ENCODE measurements at regions not wholly inside any gene's neighbourhood (a gene's known extent, or its start where the extent isn't known, plus 50 kb on each side); places are given as distances from the start of the nearest gene placed in this dataset.

DNA sequence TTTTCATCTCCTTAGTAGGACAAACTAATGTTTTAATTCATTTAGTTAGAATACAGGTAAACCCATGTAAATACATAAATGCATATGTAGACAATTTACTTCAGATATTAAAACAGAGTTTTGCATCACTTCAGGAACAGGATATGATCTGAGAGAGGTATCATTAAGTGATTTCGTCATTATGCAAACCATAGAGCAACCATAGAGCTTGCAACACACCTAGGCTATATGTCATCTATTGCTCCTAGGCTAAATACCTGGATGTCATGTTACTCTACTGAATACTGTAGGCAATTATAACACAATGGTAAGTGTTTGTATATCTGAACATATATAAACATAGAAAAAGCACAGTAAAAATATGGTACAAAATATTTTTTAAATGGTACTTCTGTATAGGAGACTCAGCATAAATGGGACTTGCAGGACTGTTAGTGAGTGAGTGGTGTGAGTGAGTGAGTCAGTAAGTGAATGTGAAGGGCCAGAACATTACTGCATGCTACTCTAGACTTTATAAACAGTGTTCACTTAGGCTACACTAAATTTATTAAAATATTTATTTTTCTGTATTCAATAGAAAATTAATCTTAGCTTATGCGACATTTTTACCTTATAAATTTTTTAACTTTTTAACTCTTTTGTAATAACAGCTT lies 1377.5 kb upstream of the CDH9 start:
- no peaks in the 10 kb centered on the region for H4K20me1 ChIP-seq (ENCODE audit: insufficient read depth)
- no peaks in the 10 kb centered on the region for H3K79me2 ChIP-seq (ENCODE audit: insufficient read depth, low read depth)
- H3K9ac ChIP-seq = no peak overlapping the region
- H3K27ac ChIP-seq = no peak overlapping the region
- H3K4me2 ChIP-seq = no peak overlapping the region
- no peak overlapping the region for H2AFZ ChIP-seq (ENCODE audit: low read depth)
- TF ChIP-seq, protein P1, sequence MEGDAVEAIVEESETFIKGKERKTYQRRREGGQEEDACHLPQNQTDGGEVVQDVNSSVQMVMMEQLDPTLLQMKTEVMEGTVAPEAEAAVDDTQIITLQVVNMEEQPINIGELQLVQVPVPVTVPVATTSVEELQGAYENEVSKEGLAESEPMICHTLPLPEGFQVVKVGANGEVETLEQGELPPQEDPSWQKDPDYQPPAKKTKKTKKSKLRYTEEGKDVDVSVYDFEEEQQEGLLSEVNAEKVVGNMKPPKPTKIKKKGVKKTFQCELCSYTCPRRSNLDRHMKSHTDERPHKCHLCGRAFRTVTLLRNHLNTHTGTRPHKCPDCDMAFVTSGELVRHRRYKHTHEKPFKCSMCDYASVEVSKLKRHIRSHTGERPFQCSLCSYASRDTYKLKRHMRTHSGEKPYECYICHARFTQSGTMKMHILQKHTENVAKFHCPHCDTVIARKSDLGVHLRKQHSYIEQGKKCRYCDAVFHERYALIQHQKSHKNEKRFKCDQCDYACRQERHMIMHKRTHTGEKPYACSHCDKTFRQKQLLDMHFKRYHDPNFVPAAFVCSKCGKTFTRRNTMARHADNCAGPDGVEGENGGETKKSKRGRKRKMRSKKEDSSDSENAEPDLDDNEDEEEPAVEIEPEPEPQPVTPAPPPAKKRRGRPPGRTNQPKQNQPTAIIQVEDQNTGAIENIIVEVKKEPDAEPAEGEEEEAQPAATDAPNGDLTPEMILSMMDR (conservative IDR thresholded peaks at IDR 0.05; ENCODE audit: low read depth, low read length) = no peak
- H3K27me3 ChIP-seq (ENCODE audit: insufficient read depth, low read depth) = no peaks in the 10 kb centered on the region
- H3K36me3 ChIP-seq (ENCODE audit: insufficient read depth) = no peaks in the 10 kb centered on the region
- no peak overlapping the region for H3K4me3 ChIP-seq (IDR thresholded peaks at IDR 0.05; ENCODE audit: insufficient read depth, low read depth, low read length)
- H3K4me1 ChIP-seq (ENCODE audit: low read depth, poor library complexity, severe bottlenecking) = no peaks in the 10 kb centered on the region

DNA sequence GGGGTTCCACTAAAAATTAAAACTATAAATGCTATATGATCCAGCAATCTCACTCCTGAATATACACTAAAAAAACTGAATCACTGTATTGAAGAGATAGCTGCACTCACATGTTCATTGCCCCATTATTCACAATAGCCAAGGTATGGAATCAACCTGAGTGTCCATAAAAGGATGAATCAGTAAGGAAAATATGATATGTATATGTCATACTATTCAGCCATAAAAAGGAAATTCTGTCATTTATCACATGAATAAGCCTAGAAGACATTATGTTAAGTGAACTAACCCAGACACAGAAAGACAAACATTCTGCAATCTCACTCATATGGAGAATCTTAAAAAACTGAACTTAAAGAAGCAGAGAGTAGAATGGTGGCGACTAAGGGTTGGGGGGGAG lies 1376.2 kb upstream of the CDH9 start:
- H3K4me1 ChIP-seq (ENCODE audit: low read depth, poor library complexity, severe bottlenecking) = no peaks in the 10 kb centered on the region
- TF ChIP-seq, protein P1 (conservative IDR thresholded peaks at IDR 0.05; ENCODE audit: low read depth, low read length) = no peak
- no peaks in the 10 kb centered on the region for H3K27me3 ChIP-seq (ENCODE audit: insufficient read depth, low read depth)
- no peaks in the 10 kb centered on the region for H3K79me2 ChIP-seq (ENCODE audit: insufficient read depth, low read depth)
- H3K36me3 ChIP-seq (ENCODE audit: insufficient read depth) = no peaks in the 10 kb centered on the region
- no peak overlapping the region for H3K4me3 ChIP-seq (IDR thresholded peaks at IDR 0.05; ENCODE audit: insufficient read depth, low read depth, low read length)
- no peak overlapping the region for H3K9ac ChIP-seq
- H2AFZ ChIP-seq (ENCODE audit: low read depth) = no peak overlapping the region
- H3K4me2 ChIP-seq = no peak overlapping the region
- H4K20me1 ChIP-seq (ENCODE audit: insufficient read depth) = no peaks in the 10 kb centered on the region
- H3K27ac ChIP-seq = no peak overlapping the region

DNA sequence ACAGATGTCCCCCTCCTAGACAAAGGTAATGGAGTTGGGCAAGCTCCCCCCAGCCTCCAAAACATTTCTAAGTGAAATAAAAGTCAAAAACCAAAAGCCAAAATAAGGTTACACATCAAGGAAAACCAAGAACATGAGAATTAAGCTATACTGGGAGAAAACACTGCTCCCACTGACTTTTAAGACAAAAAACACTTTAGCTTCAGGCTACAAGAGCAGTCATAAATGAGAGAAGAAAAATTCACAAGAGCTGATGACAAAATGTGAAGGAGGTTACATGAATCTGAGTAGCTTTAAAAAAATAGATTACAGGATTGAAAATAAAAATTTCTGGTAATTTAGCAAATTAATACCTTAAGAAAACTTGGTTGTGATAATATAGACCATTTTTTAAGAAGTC lies 1370.3 kb upstream of the CDH9 start:
- no peaks in the 10 kb centered on the region for H3K27me3 ChIP-seq (ENCODE audit: insufficient read depth, low read depth)
- no peaks in the 10 kb centered on the region for H3K36me3 ChIP-seq (ENCODE audit: insufficient read depth)
- H3K4me1 ChIP-seq (ENCODE audit: low read depth, poor library complexity, severe bottlenecking) = no peaks in the 10 kb centered on the region
- no peak overlapping the region for H2AFZ ChIP-seq (ENCODE audit: low read depth)
- H4K20me1 ChIP-seq (ENCODE audit: insufficient read depth) = no peaks in the 10 kb centered on the region
- H3K4me2 ChIP-seq = no peak overlapping the region
- no peaks in the 10 kb centered on the region for H3K79me2 ChIP-seq (ENCODE audit: insufficient read depth, low read depth)
- no peak overlapping the region for H3K4me3 ChIP-seq (IDR thresholded peaks at IDR 0.05; ENCODE audit: insufficient read depth, low read depth, low read length)
- H3K9ac ChIP-seq = no peak overlapping the region
- TF ChIP-seq, protein P1 (conservative IDR thresholded peaks at IDR 0.05; ENCODE audit: low read depth, low read length) = no peak
- no peak overlapping the region for H3K27ac ChIP-seq

DNA sequence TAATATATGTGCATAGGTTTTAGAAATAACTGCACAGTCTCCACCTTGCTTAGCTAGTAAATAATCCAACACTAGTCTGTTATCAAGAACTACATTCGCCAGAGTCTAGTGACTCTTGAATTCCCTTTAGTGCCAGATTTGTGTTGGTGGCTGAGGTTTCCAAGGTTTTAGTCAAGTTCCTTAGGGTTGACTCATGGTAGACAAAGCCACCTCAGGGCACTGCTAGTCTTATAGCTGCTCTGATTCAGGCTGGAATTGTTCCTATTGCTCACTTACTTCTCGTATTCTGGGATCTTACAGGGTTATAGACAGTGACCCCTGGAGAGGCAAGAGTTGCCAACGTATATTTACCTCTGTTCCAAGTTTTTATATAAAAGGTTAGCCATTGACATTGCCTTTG lies 1369.8 kb upstream of the CDH9 start:
- Histone ChIP-seq H3K79me2 (ENCODE audit: insufficient read depth, low read depth) (no peaks in the 10 kb centered on the region), H3K9ac (no peak overlapping the region), H3K4me3 (IDR thresholded peaks at IDR 0.05; ENCODE audit: insufficient read depth, low read depth, low read length) (no peak overlapping the region), H4K20me1 (ENCODE audit: insufficient read depth) (no peaks in the 10 kb centered on the region), H3K27ac (no peak overlapping the region), H3K4me1 (ENCODE audit: low read depth, poor library complexity, severe bottlenecking) (no peaks in the 10 kb centered on the region), H3K4me2 (no peak overlapping the region), H3K27me3 (ENCODE audit: insufficient read depth, low read depth) (no peaks in the 10 kb centered on the region), H2AFZ (ENCODE audit: low read depth) (no peak overlapping the region), H3K36me3 (ENCODE audit: insufficient read depth) (no peaks in the 10 kb centered on the region)
- TF ChIP-seq, protein P1 (conservative IDR thresholded peaks at IDR 0.05; ENCODE audit: low read depth, low read length) = no peak
